CD14-positive monocyte (primary cell): ENCODE measurements at regions not wholly inside any gene's neighbourhood (a gene's known extent, or its start where the extent isn't known, plus 50 kb on each side); places are given as distances from the start of the nearest gene placed in this dataset.

Source experiments
- DNase-seq, 3 donors: peaks; one replicate each; pipeline ENCODE4 v3.0.0-alpha.2; 2011 to 2022
- H2AFZ ChIP-seq: 2 replicates; pipeline ENCODE4 v1.6.0; 2012; ENCODE audit warnings: mild to moderate bottlenecking, low read depth, low read length, inconsistent platforms; ENCODE audit not compliant: insufficient read depth, poor library complexity, severe bottlenecking
- H3K27ac ChIP-seq, 2 donors: 1 replicate in 1 of 2; 2 replicates in 1 of 2; pipeline ENCODE4 v1.5.1; 2012 to 2013; ENCODE audit warnings: low read length in 2 of 2, control low read depth in 1 of 2, inconsistent platforms in 1 of 2, low read depth in 1 of 2, mild to moderate bottlenecking in 1 of 2
- H3K27me3 ChIP-seq, 2 donors: one replicate each; pipeline versions ENCODE4 v1.6.0 to v1.6.1; 2011 to 2013; ENCODE audit warnings: low read length in 2 of 2; ENCODE audit not compliant: control insufficient read depth in 2 of 2, insufficient read depth in 2 of 2
- H3K36me3 ChIP-seq, 2 donors: replicated peaks in 1 of 2; 1 replicate in 1 of 2; 2 replicates in 1 of 2; pipeline versions ENCODE4 v1.5.1 to v1.6.1; 2012 to 2013; ENCODE audit warnings: low read length in 2 of 2, control low read depth in 1 of 2, inconsistent platforms in 1 of 2, mild to moderate bottlenecking in 1 of 2; ENCODE audit not compliant: insufficient read depth in 2 of 2, control insufficient read depth in 1 of 2
- H3K4me1 ChIP-seq, 2 donors: 1 replicate in 1 of 2; 2 replicates in 1 of 2; pipeline versions ENCODE4 v1.5.1 to v1.6.1; 2012 to 2013; ENCODE audit warnings: low read length in 2 of 2, control low read depth in 1 of 2, inconsistent platforms in 1 of 2, mild to moderate bottlenecking in 1 of 2, moderate library complexity in 1 of 2; ENCODE audit not compliant: insufficient read depth in 2 of 2, control insufficient read depth in 1 of 2
- H3K4me2 ChIP-seq: replicated peaks from 2 replicates; pipeline ENCODE3; 2012; ENCODE audit warnings: low read length, moderate library complexity, mild to moderate bottlenecking; ENCODE audit not compliant: poor library complexity, severe bottlenecking; ENCODE audit errors: extremely low read depth
- H3K4me3 ChIP-seq, 3 experiments: fragments of 200-600 bp in 1 of 3; sonication (generic) in 1 of 3; replicated peaks in 1 of 3; 1 replicate in 2 of 3; 2 replicates in 1 of 3; pipeline ENCODE4 v1.5.1; 2011 to 2013; ENCODE audit warnings: low read length in 3 of 3, mild to moderate bottlenecking in 3 of 3, control low read depth in 2 of 3, low read depth in 2 of 3, inconsistent platforms in 1 of 3, moderate library complexity in 1 of 3
- H3K79me2 ChIP-seq: 2 replicates; pipeline ENCODE4 v1.6.0; 2012; ENCODE audit warnings: mild to moderate bottlenecking, control low read depth, inconsistent platforms, low read length, moderate library complexity; ENCODE audit not compliant: insufficient read depth
- H3K9ac ChIP-seq: 2 replicates; pipeline ENCODE4 v1.6.0; 2017; ENCODE audit warnings: low read length, mild to moderate bottlenecking; ENCODE audit not compliant: insufficient read depth, poor library complexity, severe bottlenecking
- H3K9me3 ChIP-seq, 2 donors: replicated peaks in 1 of 2; 1 replicate in 1 of 2; 2 replicates in 1 of 2; pipeline versions ENCODE4 v1.5.1 to v1.6.1; 2012 to 2013; ENCODE audit warnings: low read length in 2 of 2, control low read depth in 1 of 2; ENCODE audit not compliant: control insufficient read depth in 1 of 2, insufficient read depth in 1 of 2
- H4K20me1 ChIP-seq: 2 replicates; pipeline ENCODE4 v1.6.0; 2012; ENCODE audit warnings: mild to moderate bottlenecking, low read length, control low read depth, moderate library complexity; ENCODE audit not compliant: insufficient read depth
- H3K27ac Mint-ChIP-seq, 7 donors: one replicate each; pipeline ENCODE4 v1.8.0; 2020; ENCODE audit warnings: mild to moderate bottlenecking in 7 of 7, mixed read lengths in 7 of 7, moderate library complexity in 6 of 7, inconsistent platforms in 2 of 7
- H3K27me3 Mint-ChIP-seq, 3 donors: one replicate each; pipeline ENCODE4 v1.8.0; 2021 to 2022; ENCODE audit warnings: low read depth in 3 of 3, mild to moderate bottlenecking in 3 of 3, mixed read lengths in 3 of 3, moderate library complexity in 3 of 3, inconsistent platforms in 1 of 3
- H3K36me3 Mint-ChIP-seq, 2 donors: one replicate each; pipeline ENCODE4 v1.8.0; 2020; ENCODE audit warnings: mixed read lengths in 2 of 2, inconsistent platforms in 1 of 2, mild to moderate bottlenecking in 1 of 2
- H3K4me1 Mint-ChIP-seq: one replicate; pipeline ENCODE4 v1.8.0; 2020; ENCODE audit warnings: mild to moderate bottlenecking, mixed read lengths
- H3K4me3 Mint-ChIP-seq, 2 donors: one replicate each; pipeline ENCODE4 v1.8.0; 2020; ENCODE audit warnings: mild to moderate bottlenecking in 2 of 2, mixed read lengths in 2 of 2, moderate library complexity in 1 of 2
- H3K9me3 Mint-ChIP-seq, 7 donors: one replicate each; pipeline ENCODE4 v1.8.0; 2020 to 2022; ENCODE audit warnings: mixed read lengths in 7 of 7, mild to moderate bottlenecking in 6 of 7, moderate library complexity in 6 of 7, inconsistent platforms in 2 of 7
- CTCF ChIP-seq: fragments of 200-600 bp; IDR thresholded peaks from one replicate; pipeline ENCODE4 v1.8.0; 2022; ENCODE audit warnings: antibody characterized with exemption, mild to moderate bottlenecking
- WGBS: methylation state at CpG from one replicate; pipeline ENCODE4 v1.1.5; 2013; ENCODE audit warnings: missing lambda C conversion rate; ENCODE audit not compliant: insufficient coverage; 5-methylcytosine and 5-hydroxymethylcytosine counted together
- intact Hi-C, 2 donors: fragments of 100-400 bp; cut with micrococcal nuclease; formaldehyde crosslinking; loops; one replicate each; pipeline versions ENCODE4 v1.15.0 to v1.15.1; 2023

GRCh38 chr7:16035392-16035791 lies 348.9 kb upstream of the MEOX2 start:
- H3K4me3 Mint-ChIP-seq, result no peak overlapping the region
- no peak overlapping the region for H3K27ac Mint-ChIP-seq
- intact Hi-C loops, result no loop called here
- H3K27ac ChIP-seq, result no peak overlapping the region
- no peaks in the 10 kb centered on the region for H3K36me3 Mint-ChIP-seq
- no peak overlapping the region for H2AFZ ChIP-seq
- peaks cover 0 to 2% (median 1%) of the 10 kb centered on the region in 3 donors for H3K27me3 Mint-ChIP-seq
- no peak for DNase-seq
- TF ChIP-seq CTCF, result no peak
- H3K4me1 Mint-ChIP-seq, result no peaks in the 10 kb centered on the region
- peaks cover 0 to 5% (median 2%) of the 10 kb centered on the region in 7 donors for H3K9me3 Mint-ChIP-seq
- no CpG with 5 or more reads among the region's 1 CpG for WGBS
- no peaks in the 10 kb centered on the region for H3K4me1 ChIP-seq
- H3K36me3 ChIP-seq, result no peaks in the 10 kb centered on the region
- H3K4me2 ChIP-seq, result no peak overlapping the region
- H3K4me3 ChIP-seq, result no peak overlapping the region
- no peaks in the 10 kb centered on the region for H4K20me1 ChIP-seq
- H3K9me3 ChIP-seq, result peaks cover 0 to 5% of the 10 kb centered on the region in 2 donors
- H3K27me3 ChIP-seq, result no peaks in the 10 kb centered on the region
- no peaks in the 10 kb centered on the region for H3K79me2 ChIP-seq
- no peak overlapping the region for H3K9ac ChIP-seq

GRCh38 chr7:16034866-16035265 lies 348.4 kb upstream of the MEOX2 start:
- peaks cover 0 to 5% (median 2%) of the 10 kb centered on the region in 7 donors for H3K9me3 Mint-ChIP-seq
- intact Hi-C loops, result no loop called here
- H3K27ac Mint-ChIP-seq, result peak overlapping the region in 1 of 7 donors; percentile 15
- H3K4me1 Mint-ChIP-seq, result no peaks in the 10 kb centered on the region
- no peak overlapping the region for H3K4me2 ChIP-seq
- H3K4me3 Mint-ChIP-seq, result no peak overlapping the region
- H4K20me1 ChIP-seq, result no peaks in the 10 kb centered on the region
- DNase-seq, result no peak
- no peaks in the 10 kb centered on the region for H3K4me1 ChIP-seq
- no peaks in the 10 kb centered on the region for H3K27me3 ChIP-seq
- no peak overlapping the region for H2AFZ ChIP-seq
- no peaks in the 10 kb centered on the region for H3K36me3 Mint-ChIP-seq
- no CpG with 5 or more reads among the region's 1 CpG for WGBS
- no peak overlapping the region for H3K9ac ChIP-seq
- no peak overlapping the region for H3K4me3 ChIP-seq
- H3K9me3 ChIP-seq, result peaks cover 0 to 5% of the 10 kb centered on the region in 2 donors
- H3K36me3 ChIP-seq, result no peaks in the 10 kb centered on the region
- TF ChIP-seq CTCF, result no peak
- no peaks in the 10 kb centered on the region for H3K79me2 ChIP-seq
- H3K27ac ChIP-seq, result no peak overlapping the region
- peaks cover 0 to 2% (median 1%) of the 10 kb centered on the region in 3 donors for H3K27me3 Mint-ChIP-seq
